ENCODE measurements at regions not wholly inside any gene's neighbourhood (a gene's known extent, or its start where the extent isn't known, plus 50 kb on each side); places are given as distances from the start of the nearest gene placed in this dataset.
A peak's percentile ranks its signal among the peaks of the same experiment; 100 is the strongest.
"Not testable (repeated sequence)": the region's sequence is repeated elsewhere in the genome, so short reads cannot be mapped to it uniquely, and the experiment has no call there.

DNA sequence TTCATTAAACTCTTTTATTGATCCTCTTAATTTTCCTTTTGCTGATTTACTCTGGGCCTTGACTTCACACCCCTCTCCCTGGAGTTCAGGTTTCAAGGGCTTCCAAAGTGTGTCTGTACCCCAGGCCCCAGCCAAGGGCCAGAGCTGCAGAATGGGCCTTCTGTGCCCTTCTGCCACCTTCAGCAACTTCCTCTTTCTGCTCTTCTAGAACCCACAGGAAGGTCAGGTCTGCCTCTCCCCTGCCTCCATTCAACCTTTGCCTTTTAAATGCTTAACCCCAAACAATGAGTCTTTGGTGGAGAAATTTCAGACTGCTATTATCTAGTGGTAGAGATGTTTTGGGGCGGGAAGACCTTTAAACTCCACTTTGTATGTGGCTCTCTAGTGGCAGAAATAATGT is 63.1 kb downstream of the TSN start:
- no peak for DNase-seq

DNA sequence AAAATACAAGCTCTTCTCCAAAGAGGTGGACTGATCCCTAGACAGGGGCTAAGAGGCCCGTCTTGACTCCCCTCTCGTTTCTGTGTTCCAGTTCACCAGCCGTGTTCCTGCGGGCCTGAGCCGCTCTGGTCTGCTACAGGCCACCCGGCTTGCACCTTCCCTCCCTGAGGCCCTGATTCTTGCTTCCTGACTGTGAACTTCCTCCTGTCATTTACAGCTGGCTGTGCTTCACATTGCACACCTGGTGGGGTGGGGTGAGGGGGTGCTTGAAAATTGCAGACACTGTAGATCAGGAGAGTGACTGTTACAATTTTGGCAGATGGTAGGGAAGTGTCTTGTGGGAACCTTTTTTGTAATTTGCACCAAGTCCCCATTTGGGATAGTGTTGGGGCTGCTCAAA is 64.4 kb downstream of the TSN start:
- DNase-seq = no peak

DNA sequence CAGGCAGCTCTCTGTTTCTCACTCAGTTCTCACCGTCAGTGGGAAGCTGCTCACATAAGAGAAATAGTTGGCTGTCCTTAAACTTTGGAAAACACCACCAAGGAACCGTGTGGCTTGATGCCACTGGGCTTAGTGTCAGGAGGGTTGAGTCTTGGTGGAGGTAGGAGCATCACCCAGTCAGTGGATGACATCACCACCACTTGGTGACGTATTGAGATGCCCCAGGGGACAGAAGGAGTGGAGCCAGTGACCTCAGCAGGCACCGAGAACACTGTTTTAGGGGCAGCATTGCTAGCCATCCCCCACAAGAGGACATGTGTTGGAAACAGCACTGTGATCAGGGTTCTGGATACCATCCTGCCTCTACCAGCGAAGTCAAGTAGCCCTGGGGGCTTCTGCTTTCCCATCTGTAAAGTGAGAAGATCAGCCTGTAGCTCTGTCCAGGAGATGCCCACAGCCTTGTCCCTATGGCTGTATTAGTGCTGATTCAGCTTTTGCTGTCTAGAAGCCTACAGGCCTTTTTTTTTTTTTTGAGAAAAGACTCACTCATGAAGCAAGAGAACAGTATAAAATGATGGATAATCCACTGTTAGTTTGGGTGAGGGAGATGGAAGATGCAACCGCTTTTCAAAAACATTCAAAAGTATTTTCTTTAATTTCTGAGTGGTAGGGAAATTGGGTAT is 66.2 kb downstream of the TSN start:
- DNase-seq = no peak

GRCh38 chr2:121824264-121824663 is 68.8 kb downstream of the TSN start:
- DNase-seq = no peak

GRCh38 chr2:121825003-121825950 is 69.8 kb downstream of the TSN start:
- DNase-seq = no peak

- no peak for DNase-seq
These were observed 70.6 kb downstream of the TSN start for GRCh38 chr2:121826036-121826435.

DNA sequence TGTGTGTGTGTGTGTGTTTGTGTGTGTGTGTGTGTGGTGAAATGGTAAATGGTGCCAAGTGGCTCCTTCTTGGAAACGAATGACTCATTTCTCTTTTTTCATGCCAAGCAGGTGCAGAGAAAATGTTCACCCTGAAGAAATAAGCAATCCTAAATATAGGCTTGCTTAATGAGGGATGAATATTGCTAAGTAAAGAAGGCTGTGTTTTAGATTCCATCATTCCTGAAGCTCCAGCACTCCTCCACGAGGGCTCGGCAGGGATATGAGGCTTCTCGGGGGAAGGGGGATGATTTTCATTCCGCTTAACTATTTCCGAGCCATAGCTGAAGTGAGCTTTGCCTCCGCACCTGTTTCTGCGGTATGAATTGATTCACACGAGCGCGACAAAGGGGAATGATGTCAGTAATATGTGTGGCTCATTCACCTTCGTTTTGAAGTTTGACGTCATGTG is 72.9 kb downstream of the TSN start:
- DNase-seq = no peak

DNA sequence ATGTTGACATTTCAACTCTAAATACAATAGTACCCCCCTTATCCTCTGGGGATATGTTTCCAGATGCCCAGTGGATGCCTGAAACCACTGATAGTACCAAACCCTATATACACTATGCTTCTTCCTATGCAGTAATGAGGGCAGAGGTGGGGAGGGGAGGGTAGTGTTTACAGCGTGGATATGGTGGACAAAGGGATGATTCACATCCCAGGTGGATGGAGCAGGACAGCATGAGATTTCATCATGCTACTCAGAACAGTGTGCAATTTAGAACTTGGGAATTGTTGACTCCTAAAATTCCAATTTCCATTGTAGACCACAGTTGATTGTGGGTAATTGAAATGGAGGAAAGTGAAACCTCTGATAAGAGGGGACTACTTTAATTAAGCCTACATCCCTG is 75.4 kb downstream of the TSN start:
- no peak for DNase-seq

DNA sequence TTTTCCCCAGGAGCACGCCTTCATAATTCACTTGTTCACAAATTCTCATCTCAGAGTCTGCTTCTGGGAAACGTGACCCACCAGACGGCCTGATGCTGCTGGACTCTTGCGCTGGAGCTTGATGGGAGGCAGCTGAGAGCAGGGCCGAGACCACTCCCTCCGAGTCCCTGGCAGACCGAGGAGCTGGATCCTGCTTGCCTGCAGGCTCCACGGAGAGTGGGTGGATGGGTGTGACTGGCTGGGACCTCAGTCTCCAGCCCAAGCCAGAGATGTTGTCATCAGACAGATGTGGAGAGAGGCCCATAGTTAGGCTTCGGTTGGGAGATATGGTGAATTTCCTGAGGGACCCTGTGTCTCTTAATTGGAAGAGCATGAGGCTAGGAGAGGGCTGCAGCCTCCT is 76.4 kb downstream of the TSN start:
- no peak for DNase-seq

DNA sequence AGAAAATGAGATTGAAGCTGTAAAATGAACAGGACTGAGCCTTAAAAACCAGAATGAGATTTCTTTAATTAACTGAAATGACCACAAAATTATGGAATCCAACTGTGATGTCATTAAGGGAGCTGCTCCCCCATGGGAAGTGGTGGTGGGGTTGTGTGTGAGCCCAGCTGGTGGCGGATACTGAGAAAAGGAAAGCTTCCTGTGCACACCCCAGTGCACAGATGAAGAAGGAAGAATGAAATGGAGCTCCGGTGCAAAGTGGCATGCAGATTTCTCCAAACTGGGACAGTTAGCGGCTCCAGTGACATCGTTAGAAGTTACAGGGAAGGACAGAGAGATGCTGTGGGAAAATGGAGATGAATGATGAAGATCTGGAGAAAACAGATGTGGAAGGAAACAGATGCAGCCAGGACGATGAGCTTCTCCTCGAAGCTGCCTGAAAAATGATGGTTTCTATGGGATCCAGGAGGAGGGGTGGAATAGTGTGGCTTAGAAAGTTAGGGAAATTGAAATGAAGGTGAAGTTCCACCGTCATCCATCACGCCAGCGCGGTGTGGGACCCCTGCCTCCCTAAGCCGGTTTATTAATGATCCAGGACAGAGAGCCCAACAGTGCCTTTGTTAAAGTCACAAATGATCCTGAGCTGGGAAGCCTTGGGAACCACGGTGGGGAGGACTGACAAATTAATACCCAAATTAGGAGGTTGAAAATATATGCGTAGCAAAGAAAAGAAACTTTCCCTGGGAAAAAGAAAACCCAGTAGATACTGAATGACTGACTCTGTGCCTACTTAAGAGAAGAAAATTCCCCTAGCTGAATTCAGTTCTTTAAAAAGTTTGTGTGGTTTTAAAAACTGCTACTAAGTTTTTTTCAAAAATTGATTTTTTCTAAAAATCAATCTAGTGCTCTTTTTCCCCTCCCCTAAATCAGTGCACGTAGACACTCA is 77.2 kb downstream of the TSN start:
- DNase-seq = no peak

GRCh38 chr2:121833358-121833723 is 77.9 kb downstream of the TSN start:
- no peak for DNase-seq

- no peak for DNase-seq
These were observed 81.2 kb downstream of the TSN start for GRCh38 chr2:121836611-121837010.

DNA sequence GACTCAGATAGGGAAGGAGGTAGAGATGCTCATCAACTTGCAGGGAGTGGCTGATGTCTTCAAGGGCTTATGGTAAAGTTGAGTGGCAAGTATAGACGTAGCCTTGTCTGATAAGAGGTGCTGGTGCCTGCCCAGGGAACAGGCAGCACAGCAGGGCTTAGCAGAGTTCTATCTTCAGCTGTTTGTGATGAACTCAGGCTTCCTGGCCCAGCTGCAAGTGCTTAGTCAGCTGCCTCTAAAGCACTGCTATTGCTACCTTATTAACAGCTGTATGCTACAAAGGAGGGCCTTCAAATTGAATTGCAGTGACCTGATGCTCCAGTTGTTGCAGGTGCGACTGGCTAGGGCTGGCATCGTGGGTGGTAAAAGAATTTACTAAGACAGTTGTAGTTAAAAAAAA is 82.1 kb downstream of the TSN start:
- DNase-seq = no peak

DNA sequence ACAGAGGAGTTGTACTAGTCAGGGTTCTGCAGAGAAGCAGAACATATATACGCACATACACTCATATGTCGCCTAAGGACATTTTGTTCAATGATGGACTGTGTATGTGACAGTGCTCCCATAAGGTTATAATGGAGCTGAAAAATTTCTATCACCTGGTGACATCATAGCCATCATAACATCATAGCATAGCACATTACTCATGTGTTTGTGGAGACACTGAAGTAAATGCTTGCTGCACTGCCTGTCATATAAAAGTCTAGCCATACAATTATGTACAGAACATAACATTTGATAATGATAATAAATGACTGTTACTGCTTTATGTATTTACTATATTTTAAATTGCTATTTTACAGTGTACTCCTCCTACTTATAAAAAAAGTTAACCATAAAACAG is 83.1 kb downstream of the TSN start:
- no peak for DNase-seq

GRCh38 chr2:121839584-121839983 is 84.1 kb downstream of the TSN start:
- DNase-seq = no peak

- DNase-seq = no peak
These were observed 93.8 kb downstream of the TSN start for GRCh38 chr2:121849236-121849635.

GRCh38 chr2:121853149-121853548 is 97.7 kb downstream of the TSN start:
- DNase-seq = not testable (repeated sequence)

DNA sequence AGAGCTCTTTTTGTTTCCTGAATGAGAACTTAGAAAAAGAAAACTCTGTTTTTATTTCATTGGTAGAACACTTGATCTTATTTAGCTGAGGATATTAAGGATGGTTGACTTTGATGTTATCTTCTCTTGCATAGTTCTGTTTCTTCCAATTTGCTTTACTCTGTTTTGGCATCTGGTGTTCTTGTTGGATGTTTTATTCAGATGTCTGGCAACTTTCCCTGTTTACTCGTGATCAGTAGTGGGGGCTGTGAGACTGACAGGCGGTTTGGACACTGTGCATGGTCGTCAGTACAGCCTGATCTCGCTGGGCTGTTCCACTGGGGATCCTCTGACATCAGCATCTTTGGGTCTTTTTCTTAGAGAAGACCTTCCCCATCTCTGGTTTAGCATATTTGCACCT is 100.1 kb downstream of the TSN start:
- no peak for DNase-seq

- DNase-seq = no peak
These were observed 100.9 kb downstream of the TSN start for GRCh38 chr2:121856360-121856759.

GRCh38 chr2:121858369-121858768 is 102.9 kb downstream of the TSN start:
- DNase-seq = no peak

DNA sequence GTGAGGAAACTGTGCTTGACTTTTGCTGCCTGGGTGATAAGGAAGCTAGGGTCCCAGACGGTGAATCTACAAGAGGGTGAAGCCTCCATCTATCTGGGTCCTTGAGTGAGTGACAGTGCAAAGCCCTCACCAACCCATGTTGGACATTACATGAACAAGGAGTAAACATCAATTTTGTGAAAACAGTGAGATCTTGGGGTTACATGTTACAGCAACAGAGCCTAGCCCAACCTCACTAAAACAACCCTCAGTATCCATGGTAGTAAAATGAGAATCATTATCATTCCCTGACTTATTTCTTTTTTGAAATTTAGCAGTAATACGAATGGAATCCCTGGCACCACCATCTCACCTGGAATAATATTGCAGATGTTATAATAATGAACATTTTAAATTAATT is 103.4 kb downstream of the TSN start:
- no peak for DNase-seq

DNA sequence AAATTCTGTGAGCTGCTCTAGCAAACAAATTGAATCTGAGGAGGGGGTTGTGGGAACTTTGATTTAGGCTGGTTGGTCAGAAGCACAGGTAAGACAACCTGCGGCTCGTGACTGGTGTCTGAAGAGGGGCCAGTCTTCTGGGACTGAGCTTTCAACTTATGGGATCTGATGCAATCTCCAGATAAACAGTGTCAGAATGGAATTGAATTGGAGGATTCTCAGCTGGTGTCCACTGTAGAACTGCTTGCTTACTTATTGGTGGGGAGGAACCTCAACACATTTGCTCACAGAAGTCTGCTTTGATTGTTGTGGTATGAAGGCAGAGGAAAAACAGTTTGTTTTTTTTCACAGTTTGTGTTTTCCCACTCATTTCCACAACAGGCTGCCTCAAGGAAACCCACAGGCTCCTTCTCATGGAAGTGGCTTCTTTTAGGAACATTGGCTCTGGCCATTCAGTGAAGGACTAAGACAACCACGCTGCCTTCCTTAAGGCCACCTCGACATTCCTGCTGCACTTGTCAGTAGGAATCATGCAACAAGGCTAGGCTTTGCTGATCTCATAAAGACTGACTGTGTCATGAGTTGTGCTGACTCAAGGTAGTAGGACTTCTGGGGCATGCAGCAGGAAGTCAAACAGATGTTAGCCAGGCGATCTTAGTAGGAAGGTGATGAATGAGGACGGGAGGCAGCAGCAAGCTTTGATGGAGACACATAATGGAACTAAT is 104.7 kb downstream of the TSN start:
- peak; percentile 83 for DNase-seq

All from islet precursor cell (in vitro differentiated cells).